GM21381 (cell line): ENCODE measurements at regions not wholly inside any gene's neighbourhood (a gene's known extent, or its start where the extent isn't known, plus 50 kb on each side); places are given as distances from the start of the nearest gene placed in this dataset.

Source experiments
- ATAC-seq: cut with Tn5 transposase; IDR thresholded peaks from one replicate; pipeline ENCODE4 v1.9.1; 2021; ENCODE audit warnings: mild to moderate bottlenecking, moderate library complexity; ENCODE audit not compliant: unreplicated experiment

GRCh38 chr12:93197067-93197593 lies 180.6 kb upstream of the NUDT4 start:
- ATAC-seq = no peak

GRCh38 chr12:93198086-93198485 lies 179.6 kb upstream of the NUDT4 start:
- ATAC-seq = no peak

- no peak for ATAC-seq
These were observed 177.9 kb upstream of the NUDT4 start for GRCh38 chr12:93199831-93200236.

GRCh38 chr12:93200291-93200917 lies 177.3 kb upstream of the NUDT4 start:
- peak; percentile 54 for ATAC-seq

- no peak for ATAC-seq
These were observed 175.7 kb upstream of the NUDT4 start for GRCh38 chr12:93201990-93202389.

- no peak for ATAC-seq
These were observed 175.0 kb upstream of the NUDT4 start for GRCh38 chr12:93202688-93203087.

- no peak for ATAC-seq
These were observed 174.4 kb upstream of the NUDT4 start for GRCh38 chr12:93203361-93203760.

- ATAC-seq = no peak
These were observed 172.8 kb upstream of the NUDT4 start for GRCh38 chr12:93204896-93205295.

- ATAC-seq = no peak
These were observed 172.4 kb upstream of the NUDT4 start for GRCh38 chr12:93205361-93205760.

GRCh38 chr12:93208011-93208410 lies 169.7 kb upstream of the NUDT4 start:
- no peak for ATAC-seq

- ATAC-seq = no peak
These were observed 163.0 kb upstream of the NUDT4 start for GRCh38 chr12:93214523-93215289.

GRCh38 chr12:93215290-93215678 lies 162.4 kb upstream of the NUDT4 start:
- ATAC-seq = no peak

- ATAC-seq = no peak
These were observed 157.8 kb upstream of the NUDT4 start for GRCh38 chr12:93219947-93220346.

GRCh38 chr12:93221841-93222240 lies 155.9 kb upstream of the NUDT4 start:
- no peak for ATAC-seq

- no peak for ATAC-seq
These were observed 154.0 kb upstream of the NUDT4 start for GRCh38 chr12:93223440-93224426.

GRCh38 chr12:93225094-93225493 lies 152.6 kb upstream of the NUDT4 start:
- ATAC-seq = no peak

- ATAC-seq = no peak
These were observed 151.4 kb upstream of the NUDT4 start for GRCh38 chr12:93226361-93226760.

GRCh38 chr12:93229494-93230325 lies 148.0 kb upstream of the NUDT4 start:
- no peak for ATAC-seq

GRCh38 chr12:93230326-93230720 lies 147.4 kb upstream of the NUDT4 start:
- ATAC-seq = no peak

GRCh38 chr12:93231938-93232337 lies 145.8 kb upstream of the NUDT4 start:
- no peak for ATAC-seq
